ENCODE measurements at regions not wholly inside any gene's neighbourhood (a gene's known extent, or its start where the extent isn't known, plus 50 kb on each side); places are given as distances from the start of the nearest gene placed in this dataset.

GRCh38 chr10:106043863-106044262 is 1120.6 kb downstream of the SORCS1 start:
- no peaks in the 10 kb centered on the region for H3K9me3 ChIP-seq
- no peak overlapping the region for H3K27ac ChIP-seq
- no peaks in the 10 kb centered on the region for H3K4me1 ChIP-seq
- DNase-seq = no peak
- TF ChIP-seq CTCF (IDR thresholded peaks at IDR 0.05) = no peak
- H3K27me3 ChIP-seq = no peaks in the 10 kb centered on the region
- intact Hi-C loops (cut with DNase I; ENCODE audit: low total_unique reads) = no loop called here
- no peak overlapping the region for H3K4me3 ChIP-seq
- H3K36me3 ChIP-seq = no peaks in the 10 kb centered on the region

DNA sequence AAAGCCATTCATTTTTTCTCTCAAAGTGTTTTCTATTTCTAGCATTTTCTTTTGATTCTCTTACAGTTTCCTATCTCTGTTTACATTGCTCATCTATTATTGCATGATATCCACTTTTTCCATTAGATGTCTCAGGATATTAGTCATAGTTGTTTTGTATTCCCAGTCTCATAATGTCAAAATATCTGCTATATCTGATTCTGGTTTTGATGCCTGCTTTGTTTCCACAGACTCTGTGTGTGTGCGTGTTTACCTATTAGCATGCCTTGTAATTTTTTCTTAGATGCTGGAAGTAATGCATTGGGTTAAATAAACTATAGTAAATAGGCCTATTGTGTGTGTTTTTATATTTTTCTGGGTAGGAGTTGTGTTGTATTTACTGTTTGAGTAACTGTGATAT is 1126.3 kb downstream of the SORCS1 start:
- no peak for TF ChIP-seq CTCF (IDR thresholded peaks at IDR 0.05)
- H3K4me1 ChIP-seq = no peaks in the 10 kb centered on the region
- intact Hi-C loops (cut with DNase I; ENCODE audit: low total_unique reads) = no loop called here
- H3K4me3 ChIP-seq = no peak overlapping the region
- no peaks in the 10 kb centered on the region for H3K27me3 ChIP-seq
- no peak overlapping the region for H3K27ac ChIP-seq
- DNase-seq = no peak
- H3K36me3 ChIP-seq = no peaks in the 10 kb centered on the region
- H3K9me3 ChIP-seq = no peaks in the 10 kb centered on the region

GRCh38 chr10:106033065-106033464 is 1131.4 kb downstream of the SORCS1 start:
- no peaks in the 10 kb centered on the region for H3K9me3 ChIP-seq
- H3K27ac ChIP-seq = no peak overlapping the region
- H3K36me3 ChIP-seq = no peaks in the 10 kb centered on the region
- H3K4me1 ChIP-seq = no peaks in the 10 kb centered on the region
- no peak for TF ChIP-seq CTCF (IDR thresholded peaks at IDR 0.05)
- H3K4me3 ChIP-seq = no peak overlapping the region
- DNase-seq = no peak
- no peaks in the 10 kb centered on the region for H3K27me3 ChIP-seq
- intact Hi-C loops (cut with DNase I; ENCODE audit: low total_unique reads) = no loop called here

- Histone ChIP-seq H3K36me3 (no peaks in the 10 kb centered on the region), H3K9me3 (no peaks in the 10 kb centered on the region), H3K4me3 (no peak overlapping the region), H3K4me1 (no peaks in the 10 kb centered on the region), H3K27me3 (no peaks in the 10 kb centered on the region), H3K27ac (no peak overlapping the region)
- no peak for DNase-seq
- intact Hi-C loops (cut with DNase I; ENCODE audit: low total_unique reads) = no loop called here
- no peak for TF ChIP-seq CTCF (IDR thresholded peaks at IDR 0.05)
Observed at GRCh38 chr10:106032450-106033002, 1132.0 kb downstream of the SORCS1 start.

GRCh38 chr10:106027240-106027639 is 1137.3 kb downstream of the SORCS1 start:
- TF ChIP-seq CTCF (IDR thresholded peaks at IDR 0.05) = no peak
- Histone ChIP-seq H3K4me1 (no peaks in the 10 kb centered on the region), H3K36me3 (no peaks in the 10 kb centered on the region), H3K9me3 (no peaks in the 10 kb centered on the region), H3K4me3 (no peak overlapping the region), H3K27me3 (no peaks in the 10 kb centered on the region), H3K27ac (no peak overlapping the region)
- no peak for DNase-seq
- intact Hi-C loops (cut with DNase I; ENCODE audit: low total_unique reads) = no loop called here

- intact Hi-C loops (cut with DNase I; ENCODE audit: low total_unique reads) = no loop called here
Observed at GRCh38 chr10:106025208-106025811, 1139.2 kb downstream of the SORCS1 start.

More at GRCh38 chr10:106025208-106025811, 1139.2 kb downstream of the SORCS1 start:
- no peak for TF ChIP-seq CTCF (IDR thresholded peaks at IDR 0.05)
- H3K36me3 ChIP-seq = no peaks in the 10 kb centered on the region
- no peak overlapping the region for H3K27ac ChIP-seq
- H3K4me1 ChIP-seq = no peaks in the 10 kb centered on the region
- no peaks in the 10 kb centered on the region for H3K27me3 ChIP-seq
- H3K9me3 ChIP-seq = no peaks in the 10 kb centered on the region
- no peak for DNase-seq
- H3K4me3 ChIP-seq = no peak overlapping the region

Data from tibial artery (tissue), 4 donors.